Lower leg skin (tissue), 4 donors: ENCODE measurements at regions not wholly inside any gene's neighbourhood (a gene's known extent, or its start where the extent isn't known, plus 50 kb on each side); places are given as distances from the start of the nearest gene placed in this dataset.
"Not testable (repeated sequence)": the region's sequence is repeated elsewhere in the genome, so short reads cannot be mapped to it uniquely, and the experiment has no call there.

Source experiments
- DNase-seq, 2 donors: peaks; one replicate each; pipeline ENCODE4 v3.0.0-alpha.2; 2019; ENCODE audit warnings: low spot score in 2 of 2
- H3K4me3 ChIP-seq: fragments of 200-600 bp; sonication (generic); 2 replicates; pipeline ENCODE4 v1.5.1; 2017; ENCODE audit warnings: mild to moderate bottlenecking, low read depth; ENCODE audit not compliant: poor library complexity, severe bottlenecking
- POLR2A ChIP-seq, 2 donors: fragments of 450-650 bp; IDR thresholded peaks; one replicate each; pipeline ENCODE4 v1.6.1; 2016 to 2017; ENCODE audit warnings: antibody characterized with exemption in 2 of 2, mild to moderate bottlenecking in 1 of 2, moderate library complexity in 1 of 2
- WGBS, 2 donors: methylation state at CpG; one replicate each; pipeline ENCODE4 v1.1.5; 2018; 5-methylcytosine and 5-hydroxymethylcytosine counted together
- intact Hi-C: fragments of 100-400 bp; cut with DNase I; formaldehyde crosslinking; loops from one replicate; pipeline ENCODE4 v1.15.0; 2023; ENCODE audit warnings: low total_unique reads
- TF ChIP-seq, protein P1 (sequence below), 3 donors: fragments of 450-650 bp; IDR thresholded peaks; one replicate each; pipeline ENCODE4 v1.5.1; 2016; ENCODE audit warnings: antibody characterized with exemption in 3 of 3, mild to moderate bottlenecking in 3 of 3, moderate library complexity in 2 of 3

DNA sequence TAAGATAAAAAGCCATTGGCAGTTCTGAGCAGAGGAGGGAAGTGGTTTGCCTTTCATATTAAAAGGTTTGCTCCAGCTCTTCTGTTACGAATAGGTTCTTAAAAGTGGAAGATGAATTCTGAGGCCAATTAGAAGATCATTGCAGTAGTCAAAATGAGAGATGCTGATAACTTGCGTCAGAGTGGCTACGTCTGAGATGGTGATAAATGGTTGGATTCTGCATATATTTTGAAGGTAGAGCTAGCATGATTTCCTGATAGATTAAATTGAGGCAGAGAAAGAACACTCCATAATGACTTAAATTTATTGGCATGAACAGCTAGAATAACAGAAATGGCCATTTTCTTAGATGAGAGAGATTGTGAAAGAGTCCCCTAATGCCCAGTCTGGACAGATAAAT is 652.6 kb downstream of the DACH1 start:
- no peak for TF ChIP-seq POLR2A (IDR thresholded peaks at IDR 0.05)
- TF ChIP-seq, protein P1, sequence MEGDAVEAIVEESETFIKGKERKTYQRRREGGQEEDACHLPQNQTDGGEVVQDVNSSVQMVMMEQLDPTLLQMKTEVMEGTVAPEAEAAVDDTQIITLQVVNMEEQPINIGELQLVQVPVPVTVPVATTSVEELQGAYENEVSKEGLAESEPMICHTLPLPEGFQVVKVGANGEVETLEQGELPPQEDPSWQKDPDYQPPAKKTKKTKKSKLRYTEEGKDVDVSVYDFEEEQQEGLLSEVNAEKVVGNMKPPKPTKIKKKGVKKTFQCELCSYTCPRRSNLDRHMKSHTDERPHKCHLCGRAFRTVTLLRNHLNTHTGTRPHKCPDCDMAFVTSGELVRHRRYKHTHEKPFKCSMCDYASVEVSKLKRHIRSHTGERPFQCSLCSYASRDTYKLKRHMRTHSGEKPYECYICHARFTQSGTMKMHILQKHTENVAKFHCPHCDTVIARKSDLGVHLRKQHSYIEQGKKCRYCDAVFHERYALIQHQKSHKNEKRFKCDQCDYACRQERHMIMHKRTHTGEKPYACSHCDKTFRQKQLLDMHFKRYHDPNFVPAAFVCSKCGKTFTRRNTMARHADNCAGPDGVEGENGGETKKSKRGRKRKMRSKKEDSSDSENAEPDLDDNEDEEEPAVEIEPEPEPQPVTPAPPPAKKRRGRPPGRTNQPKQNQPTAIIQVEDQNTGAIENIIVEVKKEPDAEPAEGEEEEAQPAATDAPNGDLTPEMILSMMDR (IDR thresholded peaks at IDR 0.05) = no peak
- no peak overlapping the region for H3K4me3 ChIP-seq
- no peak for DNase-seq
- 88 to 91% methylated on average over 3 of the region's 3 CpGs for WGBS, 2 donors
- intact Hi-C loops = no loop called here

DNA sequence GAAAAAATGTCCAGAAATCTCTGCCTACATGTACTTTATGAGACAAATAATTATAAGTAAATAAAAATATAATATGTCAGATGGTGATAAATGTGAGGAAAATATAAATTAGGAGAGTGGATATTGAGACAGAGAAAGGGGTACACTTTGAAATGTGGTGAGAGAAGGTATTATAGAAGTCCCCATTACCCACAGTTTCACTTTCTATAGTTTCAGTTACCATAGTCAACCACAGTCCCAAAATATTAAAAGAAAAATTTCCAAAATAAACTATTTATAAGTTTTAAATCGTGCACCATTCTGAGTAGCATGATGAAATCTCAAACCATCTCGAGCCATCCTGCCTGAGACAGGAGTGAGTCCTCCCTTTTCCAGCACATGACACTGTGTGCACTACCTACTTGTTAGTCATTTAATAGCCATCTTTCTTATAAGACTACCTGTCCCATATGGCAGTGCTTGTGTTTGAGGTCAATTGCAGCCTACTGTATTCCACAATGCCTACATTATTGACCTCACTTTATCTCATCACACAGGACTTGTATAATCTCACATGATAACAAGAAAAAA is 653.7 kb downstream of the DACH1 start:
- TF ChIP-seq, protein P1 (IDR thresholded peaks at IDR 0.05) = no peak
- TF ChIP-seq POLR2A (IDR thresholded peaks at IDR 0.05) = no peak
- no peak for DNase-seq
- intact Hi-C loops = no loop called here
- 73 to 76% methylated on average over 2 of the region's 2 CpGs for WGBS, 2 donors
- no peak overlapping the region for H3K4me3 ChIP-seq

DNA sequence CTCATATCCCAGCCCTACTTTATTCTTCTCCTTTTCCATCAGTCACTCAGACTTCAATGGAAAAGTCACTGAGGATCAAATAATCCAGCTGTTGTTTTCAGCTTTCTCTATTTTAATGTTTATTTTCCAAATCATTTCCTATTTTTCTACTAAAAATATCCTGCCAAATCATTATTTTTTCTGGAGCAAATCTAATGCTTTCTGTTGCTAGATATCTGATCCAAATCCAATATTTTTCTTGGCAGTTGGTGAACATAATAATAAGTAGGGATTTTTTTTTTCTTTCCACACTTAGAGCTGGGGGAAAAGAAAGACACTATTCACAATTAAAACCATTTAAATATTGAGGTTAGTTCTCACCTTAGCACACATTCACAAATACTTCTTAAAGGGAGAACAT is 656.1 kb downstream of the DACH1 start:
- no peak overlapping the region for H3K4me3 ChIP-seq
- DNase-seq = no peak
- intact Hi-C loops = no loop called here
- no peak for TF ChIP-seq POLR2A (IDR thresholded peaks at IDR 0.05)
- TF ChIP-seq, protein P1 (IDR thresholded peaks at IDR 0.05) = no peak

DNA sequence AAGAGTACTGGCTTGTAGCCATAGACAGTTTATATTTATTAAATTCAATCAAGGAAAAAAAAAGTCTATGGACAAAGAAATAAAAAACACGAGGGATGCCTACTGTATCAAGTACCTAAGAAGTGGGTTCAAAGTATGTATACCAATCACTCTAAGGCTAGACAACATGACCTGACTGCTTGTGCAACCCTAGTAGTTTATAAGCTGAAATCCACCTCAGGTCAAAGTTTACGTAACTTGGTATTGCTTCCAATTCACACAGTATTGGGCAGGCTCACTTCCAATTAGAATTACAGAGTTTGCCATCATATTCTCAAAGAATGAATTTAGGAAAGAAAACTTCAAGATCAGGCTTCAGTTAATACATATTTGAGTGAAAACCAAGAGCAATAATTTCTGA is 657.8 kb downstream of the DACH1 start:
- TF ChIP-seq, protein P1 (IDR thresholded peaks at IDR 0.05) = no peak
- no peak for TF ChIP-seq POLR2A (IDR thresholded peaks at IDR 0.05)
- no peak for DNase-seq
- no peak overlapping the region for H3K4me3 ChIP-seq
- intact Hi-C loops = no loop called here
- WGBS, 2 donors = 87 to 88% methylated on average over 2 of the region's 2 CpGs

DNA sequence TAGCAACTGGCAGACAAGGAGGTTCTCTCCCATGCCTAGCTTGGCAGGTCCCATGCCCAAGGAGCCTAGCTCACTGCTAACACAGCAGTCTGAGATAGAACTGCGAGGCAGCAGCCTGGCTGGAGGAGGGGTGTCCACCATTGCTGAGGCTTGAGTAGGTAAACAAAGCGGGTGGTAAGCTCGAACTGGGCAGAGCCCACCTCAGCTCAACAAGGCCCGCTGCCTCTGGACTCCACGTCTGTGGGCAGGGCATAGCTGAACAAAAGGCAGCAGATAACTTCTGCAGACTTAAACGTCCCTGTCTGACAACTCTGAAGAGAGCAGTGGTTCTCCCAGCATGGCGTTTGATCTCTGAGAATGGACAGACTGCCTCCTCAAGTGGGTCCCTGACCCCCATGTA is 682.4 kb downstream of the DACH1 start:
- H3K4me3 ChIP-seq, intact Hi-C loops: not testable (repeated sequence)
- DNase-seq = peak in 1 of 2 donors; percentile 62
- 76 to 92% methylated on average over 7 of the region's 7 CpGs for WGBS, 2 donors

DNA sequence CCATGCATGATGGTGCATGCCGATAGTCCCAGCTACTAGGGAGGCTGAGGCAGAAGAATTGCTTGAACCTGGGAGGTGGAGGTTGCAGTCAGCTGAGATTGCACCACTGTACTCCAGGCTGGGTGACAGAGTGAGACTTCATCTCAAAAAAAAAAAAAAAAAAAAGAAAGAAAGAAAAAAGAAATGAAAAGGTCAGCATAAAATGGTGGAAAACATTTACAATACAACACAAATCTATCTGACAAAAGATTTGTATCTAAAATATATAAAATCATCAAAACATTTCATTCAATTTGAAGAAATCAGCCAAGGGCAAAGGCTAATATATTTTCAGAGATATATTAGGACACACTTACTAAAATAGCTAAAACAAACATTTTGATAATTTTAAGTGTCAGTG is 683.7 kb downstream of the DACH1 start:
- H3K4me3 ChIP-seq, intact Hi-C loops, DNase-seq: not testable (repeated sequence)
- WGBS, 2 donors = 87 to 100% methylated on average over 1 of the region's 1 CpG

DNA sequence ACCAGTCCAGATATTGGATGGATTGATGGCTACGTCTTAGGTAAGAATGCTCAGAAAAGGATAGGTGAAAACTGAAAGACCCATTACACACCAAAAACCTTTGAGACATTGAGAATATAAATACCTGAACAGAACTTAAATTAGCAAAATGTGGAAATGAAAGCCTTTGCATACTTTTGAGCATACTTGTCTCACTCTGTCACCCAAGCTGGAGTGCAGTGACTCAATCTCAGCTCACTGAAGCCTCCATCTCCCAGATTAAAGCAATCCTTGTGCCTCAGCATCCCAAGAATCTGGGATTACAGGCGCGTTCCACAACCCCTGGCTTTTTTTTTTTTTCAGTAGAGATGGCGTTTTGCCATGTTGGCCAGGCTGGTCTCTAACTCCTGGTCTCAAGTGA is 695.3 kb downstream of the DACH1 start:
- DNase-seq = no peak
- TF ChIP-seq, protein P1 (IDR thresholded peaks at IDR 0.05) = no peak
- no peak for TF ChIP-seq POLR2A (IDR thresholded peaks at IDR 0.05)
- H3K4me3 ChIP-seq = no peak overlapping the region
- intact Hi-C loops = no loop called here
- 90 to 94% methylated on average over 4 of the region's 4 CpGs for WGBS, 2 donors
